ENCODE measurements at regions not wholly inside any gene's neighbourhood (a gene's known extent, or its start where the extent isn't known, plus 50 kb on each side); places are given as distances from the start of the nearest gene placed in this dataset.

DNA sequence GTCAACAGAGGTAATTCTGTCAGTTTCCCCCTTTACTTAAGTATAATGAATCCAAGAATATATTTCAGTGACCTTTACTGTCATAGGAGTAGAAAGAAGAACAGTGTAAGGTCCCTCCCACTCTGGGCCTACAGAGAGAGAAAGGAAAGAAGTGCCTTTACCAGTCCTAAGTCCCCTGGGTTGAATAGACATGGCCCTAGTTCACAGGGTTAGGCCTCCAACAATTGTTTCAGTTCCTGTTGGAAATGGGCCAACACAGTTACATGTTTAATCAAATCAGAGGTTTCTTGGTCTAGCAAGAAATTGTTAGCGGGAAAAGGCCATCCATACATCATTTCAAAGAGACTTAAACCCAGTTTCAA lies 605.6 kb downstream of the MTRR start:
- H4K20me1 ChIP-seq (ENCODE audit: insufficient read depth, low read length): no peaks in the 10 kb centered on the region
- in situ Hi-C loops (cut with HindIII; ENCODE audit: extremely low pct_ligation_motif_present, low pct_unique_long_range_greater_than_20kb) (no loop called here), intact Hi-C loops (cut with micrococcal nuclease; ENCODE audit: unreplicated experiment) (no loop called here)
- no peaks in the 10 kb centered on the region for H3K27me3 ChIP-seq (ENCODE audit: control insufficient read depth in 1 of 2, insufficient read depth in 2 of 2, low read length in 2 of 2)
- ChIA-PET POLR2A (no interaction called here), CTCF (ENCODE audit: low intra/inter-chr PET ratio, low total read pairs) (no interaction called here)
- no TSS peak for BruUV-seq (replicated peaks)
- no peaks in the 10 kb centered on the region for H3K79me2 ChIP-seq (ENCODE audit: insufficient read depth, low read length)
- DNase-seq (ENCODE audit: low spot score): no peak
- no peak for ATAC-seq
- FAIRE-seq: no peak
- H3K27ac ChIP-seq (ENCODE audit: extremely low read length, insufficient read depth, low read length): no peak overlapping the region
- 0% methylated on average over 1 of the region's 1 CpG for WGBS (ENCODE audit: low lambda C conversion rate)
- H3K4me2 ChIP-seq (ENCODE audit: low read depth, low read length): no peak overlapping the region
- no peak overlapping the region for H2AFZ ChIP-seq (ENCODE audit: low read length)
- no peaks in the 10 kb centered on the region for H3K36me3 ChIP-seq (replicated peaks in 1 of 2; ENCODE audit: control insufficient read depth in 1 of 2, insufficient read depth in 2 of 2, low read length in 2 of 2)
- no peak overlapping the region for H3K4me3 ChIP-seq (replicated peaks in 1 of 3; ENCODE audit: insufficient read depth in 1 of 3, low read depth in 2 of 3, low read length in 3 of 3)
- peaks cover 82% of the 10 kb centered on the region for H3K9me3 ChIP-seq (ENCODE audit: low read length)
- no peak overlapping the region for H3K9ac ChIP-seq (ENCODE audit: insufficient read depth, low read depth, low read length)
- TF ChIP-seq ATAD3A (CRISPR knock-in tag; IDR thresholded peaks at IDR 0.05) (no peak), HMG20B (CRISPR knock-in tag; conservative IDR thresholded peaks at IDR 0.05) (no peak), ZNF75D (CRISPR knock-in tag; IDR thresholded peaks at IDR 0.05; ENCODE audit: borderline replicate concordance) (no peak), ZBTB8A (CRISPR knock-in tag; IDR thresholded peaks at IDR 0.05; ENCODE audit: borderline replicate concordance, low read depth) (no peak), MLLT10 (CRISPR knock-in tag; IDR thresholded peaks at IDR 0.05) (no peak), ZBTB7B (CRISPR knock-in tag; IDR thresholded peaks at IDR 0.05) (no peak), ZEB1 (IDR thresholded peaks at IDR 0.05; ENCODE audit: insufficient replicate concordance, low read depth) (no peak), YY1 (IDR thresholded peaks at IDR 0.05; ENCODE audit: insufficient read depth, insufficient replicate concordance, low read depth, low read length) (no peak), HOXA7 (CRISPR knock-in tag; IDR thresholded peaks at IDR 0.05) (no peak), GATA4 (IDR thresholded peaks at IDR 0.05; ENCODE audit: borderline replicate concordance, low read depth) (no peak), ZNF674 (CRISPR knock-in tag; IDR thresholded peaks at IDR 0.05; ENCODE audit: low read depth) (no peak), FOXA3 (CRISPR knock-in tag; IDR thresholded peaks at IDR 0.05) (no peak)
- TF ChIP-seq, protein P1, sequence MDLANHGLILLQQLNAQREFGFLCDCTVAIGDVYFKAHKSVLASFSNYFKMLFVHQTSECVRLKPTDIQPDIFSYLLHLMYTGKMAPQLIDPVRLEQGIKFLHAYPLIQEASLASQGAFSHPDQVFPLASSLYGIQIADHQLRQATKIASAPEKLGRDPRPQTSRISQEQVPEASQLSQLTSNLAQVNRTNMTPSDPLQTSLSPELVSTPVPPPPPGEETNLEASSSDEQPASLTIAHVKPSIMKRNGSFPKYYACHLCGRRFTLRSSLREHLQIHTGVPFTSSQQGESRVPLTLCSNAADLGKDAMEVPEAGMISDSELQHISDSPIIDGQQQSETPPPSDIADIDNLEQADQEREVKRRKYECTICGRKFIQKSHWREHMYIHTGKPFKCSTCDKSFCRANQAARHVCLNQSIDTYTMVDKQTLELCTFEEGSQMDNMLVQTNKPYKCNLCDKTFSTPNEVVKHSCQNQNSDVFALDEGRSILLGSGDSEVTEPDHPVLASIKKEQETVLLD (CRISPR knock-in tag; IDR thresholded peaks at IDR 0.05; ENCODE audit: low read depth): no peak
- TF ChIP-seq, protein P2, sequence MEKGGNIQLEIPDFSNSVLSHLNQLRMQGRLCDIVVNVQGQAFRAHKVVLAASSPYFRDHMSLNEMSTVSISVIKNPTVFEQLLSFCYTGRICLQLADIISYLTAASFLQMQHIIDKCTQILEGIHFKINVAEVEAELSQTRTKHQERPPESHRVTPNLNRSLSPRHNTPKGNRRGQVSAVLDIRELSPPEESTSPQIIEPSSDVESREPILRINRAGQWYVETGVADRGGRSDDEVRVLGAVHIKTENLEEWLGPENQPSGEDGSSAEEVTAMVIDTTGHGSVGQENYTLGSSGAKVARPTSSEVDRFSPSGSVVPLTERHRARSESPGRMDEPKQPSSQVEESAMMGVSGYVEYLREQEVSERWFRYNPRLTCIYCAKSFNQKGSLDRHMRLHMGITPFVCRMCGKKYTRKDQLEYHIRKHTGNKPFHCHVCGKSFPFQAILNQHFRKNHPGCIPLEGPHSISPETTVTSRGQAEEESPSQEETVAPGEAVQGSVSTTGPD (CRISPR knock-in tag; IDR thresholded peaks at IDR 0.05): no peak
- no peaks in the 10 kb centered on the region; the same call in 1 of the 2 replicates for H3K4me1 ChIP-seq (ENCODE audit: insufficient read depth, low read length)
